PC-3 (cell line): ENCODE measurements at regions not wholly inside any gene's neighbourhood (a gene's known extent, or its start where the extent isn't known, plus 50 kb on each side); places are given as distances from the start of the nearest gene placed in this dataset.

Experiments used
- EZH2 ChIP-seq: fragments of 300-600 bp; sonication (generic); IDR thresholded peaks from one replicate; pipeline ENCODE4 v1.6.1; 2017; ENCODE audit warnings: antibody characterized with exemption, mild to moderate bottlenecking, low read length; ENCODE audit not compliant: unreplicated experiment
- TF ChIP-seq, protein P1 (sequence below): fragments of 300-600 bp; sonication (generic); conservative IDR thresholded peaks from 2 replicates; pipeline ENCODE4 v1.5.1; 2017; ENCODE audit warnings: antibody characterized with exemption, low read depth, mild to moderate bottlenecking, low read length

DNA sequence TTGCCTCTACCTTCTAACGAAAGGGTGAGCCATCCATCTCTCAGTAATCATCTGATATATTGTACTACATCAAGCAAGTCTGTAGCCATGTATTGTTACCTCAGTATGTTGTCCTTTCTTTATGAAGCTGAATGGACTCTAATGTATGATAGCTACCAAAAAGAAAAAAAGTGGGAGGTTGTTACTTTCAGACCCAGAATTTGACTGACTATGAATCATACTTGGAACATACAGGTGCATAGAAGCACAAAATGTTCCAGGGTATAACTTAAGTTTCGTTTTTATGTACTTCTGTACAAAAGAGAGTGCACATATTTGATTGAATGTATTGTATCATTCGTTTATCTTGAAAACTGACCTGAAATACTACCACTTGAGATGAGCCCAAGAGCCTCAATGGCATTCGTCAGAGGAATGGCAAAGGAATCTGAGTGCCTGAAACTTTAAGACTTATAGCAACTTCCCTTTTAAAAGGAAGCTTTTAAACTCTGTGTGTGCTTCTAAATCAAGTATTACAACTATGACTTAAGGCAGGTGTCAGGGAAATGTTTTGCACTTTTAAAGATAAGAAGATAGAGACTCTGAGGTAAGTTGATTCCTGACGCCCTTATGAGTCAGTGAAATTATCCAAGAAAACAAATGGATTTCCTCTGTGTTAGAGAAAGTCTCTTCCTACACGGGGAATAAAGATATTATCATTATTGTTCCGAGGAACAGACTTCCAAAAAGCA lies 951.5 kb downstream of the GALC start:
- TF ChIP-seq, protein P1, sequence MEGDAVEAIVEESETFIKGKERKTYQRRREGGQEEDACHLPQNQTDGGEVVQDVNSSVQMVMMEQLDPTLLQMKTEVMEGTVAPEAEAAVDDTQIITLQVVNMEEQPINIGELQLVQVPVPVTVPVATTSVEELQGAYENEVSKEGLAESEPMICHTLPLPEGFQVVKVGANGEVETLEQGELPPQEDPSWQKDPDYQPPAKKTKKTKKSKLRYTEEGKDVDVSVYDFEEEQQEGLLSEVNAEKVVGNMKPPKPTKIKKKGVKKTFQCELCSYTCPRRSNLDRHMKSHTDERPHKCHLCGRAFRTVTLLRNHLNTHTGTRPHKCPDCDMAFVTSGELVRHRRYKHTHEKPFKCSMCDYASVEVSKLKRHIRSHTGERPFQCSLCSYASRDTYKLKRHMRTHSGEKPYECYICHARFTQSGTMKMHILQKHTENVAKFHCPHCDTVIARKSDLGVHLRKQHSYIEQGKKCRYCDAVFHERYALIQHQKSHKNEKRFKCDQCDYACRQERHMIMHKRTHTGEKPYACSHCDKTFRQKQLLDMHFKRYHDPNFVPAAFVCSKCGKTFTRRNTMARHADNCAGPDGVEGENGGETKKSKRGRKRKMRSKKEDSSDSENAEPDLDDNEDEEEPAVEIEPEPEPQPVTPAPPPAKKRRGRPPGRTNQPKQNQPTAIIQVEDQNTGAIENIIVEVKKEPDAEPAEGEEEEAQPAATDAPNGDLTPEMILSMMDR, result no peak
- TF ChIP-seq EZH2, result no peak
